Mucosa of descending colon (tissue), 3 donors: ENCODE measurements at regions not wholly inside any gene's neighbourhood (a gene's known extent, or its start where the extent isn't known, plus 50 kb on each side); places are given as distances from the start of the nearest gene placed in this dataset.

Experiments
- ATAC-seq: fragments of 200-7000 bp; cut with Tn5 transposase; one replicate; pipeline ENCODE4 v1.9.1; 2020; ENCODE audit warnings: mild to moderate bottlenecking, moderate library complexity
- DNase-seq, 3 donors: peaks; one replicate each; pipeline ENCODE4 v3.0.0-alpha.2; 2020
- H3K36me3 ChIP-seq: fragments of 200-600 bp; one replicate; pipeline ENCODE4 v1.8.0; 2021; ENCODE audit warnings: low read depth, mild to moderate bottlenecking
- H3K4me1 ChIP-seq: fragments of 200-600 bp; one replicate; pipeline ENCODE4 v1.8.0; 2021; ENCODE audit warnings: low read depth, mild to moderate bottlenecking
- H3K4me3 ChIP-seq: fragments of 200-600 bp; one replicate; pipeline ENCODE4 v1.8.0; 2021; ENCODE audit warnings: mild to moderate bottlenecking
- H3K9me3 ChIP-seq: fragments of 200-600 bp; one replicate; pipeline ENCODE4 v1.8.0; 2021; ENCODE audit warnings: mild to moderate bottlenecking
- intact Hi-C, 2 donors: fragments of 100-400 bp; cut with DNase I in 1 of 2; cut with micrococcal nuclease in 1 of 2; formaldehyde crosslinking; loops; one replicate each; pipeline versions ENCODE4 v1.11.0 to v1.11.1; 2022; cut with DNase I, micrococcal nuclease
- TF ChIP-seq, protein P1 (sequence below): fragments of 200-600 bp; IDR thresholded peaks from one replicate; pipeline ENCODE4 v1.8.0; 2022; ENCODE audit warnings: antibody characterized with exemption, mild to moderate bottlenecking
- donor health status: DM: no; HTN: no; CAD: no; lungs with moderate emphysema.
- donor health status: DM: no; HTN: no; CAD: no.
- donor health status: DM: no; HTN: yes; CAD: no.

- H3K36me3 ChIP-seq: no peaks in the 10 kb centered on the region
- no peak overlapping the region for H3K4me3 ChIP-seq
- H3K9me3 ChIP-seq: no peaks in the 10 kb centered on the region
- ATAC-seq (no peak), DNase-seq (no peak)
- TF ChIP-seq, protein P1, sequence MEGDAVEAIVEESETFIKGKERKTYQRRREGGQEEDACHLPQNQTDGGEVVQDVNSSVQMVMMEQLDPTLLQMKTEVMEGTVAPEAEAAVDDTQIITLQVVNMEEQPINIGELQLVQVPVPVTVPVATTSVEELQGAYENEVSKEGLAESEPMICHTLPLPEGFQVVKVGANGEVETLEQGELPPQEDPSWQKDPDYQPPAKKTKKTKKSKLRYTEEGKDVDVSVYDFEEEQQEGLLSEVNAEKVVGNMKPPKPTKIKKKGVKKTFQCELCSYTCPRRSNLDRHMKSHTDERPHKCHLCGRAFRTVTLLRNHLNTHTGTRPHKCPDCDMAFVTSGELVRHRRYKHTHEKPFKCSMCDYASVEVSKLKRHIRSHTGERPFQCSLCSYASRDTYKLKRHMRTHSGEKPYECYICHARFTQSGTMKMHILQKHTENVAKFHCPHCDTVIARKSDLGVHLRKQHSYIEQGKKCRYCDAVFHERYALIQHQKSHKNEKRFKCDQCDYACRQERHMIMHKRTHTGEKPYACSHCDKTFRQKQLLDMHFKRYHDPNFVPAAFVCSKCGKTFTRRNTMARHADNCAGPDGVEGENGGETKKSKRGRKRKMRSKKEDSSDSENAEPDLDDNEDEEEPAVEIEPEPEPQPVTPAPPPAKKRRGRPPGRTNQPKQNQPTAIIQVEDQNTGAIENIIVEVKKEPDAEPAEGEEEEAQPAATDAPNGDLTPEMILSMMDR: no peak
- intact Hi-C loops: no loop called here
- H3K4me1 ChIP-seq: no peaks in the 10 kb centered on the region
Observed at GRCh38 chr5:113900816-113901215, 387.3 kb downstream of the YTHDC2 start.

GRCh38 chr5:113901718-113902117 lies 388.2 kb downstream of the YTHDC2 start:
- intact Hi-C loops: no loop called here

GRCh38 chr5:113902917-113903660 lies 389.6 kb downstream of the YTHDC2 start:
- H3K4me3 ChIP-seq: no peak overlapping the region
- no peaks in the 10 kb centered on the region for H3K4me1 ChIP-seq
- TF ChIP-seq, protein P1: no peak
- H3K9me3 ChIP-seq: no peaks in the 10 kb centered on the region
- no peaks in the 10 kb centered on the region for H3K36me3 ChIP-seq
- ATAC-seq (no peak), DNase-seq (no peak)
- intact Hi-C loops: no loop called here

More at GRCh38 chr5:113901718-113902117, 388.2 kb downstream of the YTHDC2 start:
- TF ChIP-seq, protein P1: no peak
- no peak for DNase-seq
- H3K36me3 ChIP-seq: no peaks in the 10 kb centered on the region
- no peak for ATAC-seq
- no peak overlapping the region for H3K4me3 ChIP-seq
- H3K9me3 ChIP-seq: no peaks in the 10 kb centered on the region
- no peaks in the 10 kb centered on the region for H3K4me1 ChIP-seq

- no peak for ATAC-seq
- TF ChIP-seq, protein P1: no peak
- intact Hi-C loops: no loop called here
- H3K9me3 ChIP-seq: no peaks in the 10 kb centered on the region
- H3K4me3 ChIP-seq: no peak overlapping the region
- no peak for DNase-seq
- H3K36me3 ChIP-seq: no peaks in the 10 kb centered on the region
- no peaks in the 10 kb centered on the region for H3K4me1 ChIP-seq
Observed at GRCh38 chr5:113909782-113910181, 396.3 kb downstream of the YTHDC2 start.

DNA sequence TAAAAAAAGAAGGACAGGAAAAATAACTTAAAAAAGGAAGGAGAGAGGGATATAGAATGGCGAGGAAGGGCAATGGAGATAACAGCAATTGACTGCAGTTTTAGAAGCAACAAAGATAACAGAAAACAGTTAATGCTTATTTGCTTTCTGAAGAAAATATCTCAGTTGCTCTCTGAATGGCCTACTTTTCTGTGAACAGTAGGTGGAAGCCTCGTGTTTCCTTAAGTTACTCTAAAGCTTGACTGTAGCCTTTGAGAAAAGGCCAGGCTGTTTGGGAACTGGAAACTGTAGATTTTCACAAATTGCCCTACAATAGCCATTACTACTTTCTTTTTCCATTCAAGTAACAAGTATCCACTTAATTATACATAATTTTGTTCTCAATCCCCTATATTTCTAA lies 404.5 kb downstream of the YTHDC2 start:
- Histone ChIP-seq H3K9me3 (no peaks in the 10 kb centered on the region), H3K4me3 (no peak overlapping the region), H3K4me1 (no peaks in the 10 kb centered on the region), H3K36me3 (no peaks in the 10 kb centered on the region)
- ATAC-seq (no peak), DNase-seq (no peak)
- intact Hi-C loops: no loop called here
- TF ChIP-seq, protein P1: no peak
